ENCODE measurements at regions not wholly inside any gene's neighbourhood (a gene's known extent, or its start where the extent isn't known, plus 50 kb on each side); places are given as distances from the start of the nearest gene placed in this dataset.

DNA sequence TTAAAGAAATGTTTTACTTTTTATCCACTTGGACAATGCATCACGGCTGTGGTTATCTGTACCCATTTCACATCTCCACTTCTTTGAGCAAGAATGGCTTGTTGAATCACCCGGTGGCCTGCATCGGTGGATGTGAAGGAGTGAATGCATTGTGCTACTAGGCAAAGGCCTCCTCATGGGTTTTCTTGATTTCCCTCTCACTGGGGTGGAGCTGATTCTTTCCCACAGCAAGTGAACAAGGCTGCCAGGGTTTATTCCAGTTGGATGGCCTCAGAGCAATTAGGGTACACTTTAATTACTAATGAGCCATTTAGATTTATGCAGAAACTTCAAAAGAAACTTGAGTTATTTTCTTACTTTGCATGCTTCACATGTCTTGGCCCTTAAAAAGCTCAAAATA is 387.1 kb downstream of the RND3 start:
- no peak overlapping the region for H3K27ac ChIP-seq (ENCODE audit: control insufficient read depth, insufficient read depth, low read length)
- H3K9me3 ChIP-seq (ENCODE audit: control insufficient read depth, low read depth, low read length) = no peaks in the 10 kb centered on the region
- no peaks in the 10 kb centered on the region for H3K27me3 ChIP-seq (ENCODE audit: control insufficient read depth, extremely low read depth, insufficient read depth, low read length)
- no peak overlapping the region for H3K9ac ChIP-seq (ENCODE audit: control insufficient read depth, extremely low read depth, insufficient read depth, low read length)
- no peaks in the 10 kb centered on the region for H3K79me2 ChIP-seq (ENCODE audit: control insufficient read depth, insufficient read depth, low read length)
- no peak for FAIRE-seq
- H3K36me3 ChIP-seq (ENCODE audit: control insufficient read depth in 2 of 2, extremely low read depth in 1 of 2, insufficient read depth in 2 of 2, low read length in 2 of 2) = no peaks in the 10 kb centered on the region
- no peak overlapping the region for H3K4me3 ChIP-seq (ENCODE audit: control insufficient read depth in 2 of 3, extremely low read depth in 1 of 3, insufficient read depth in 2 of 3, low read depth in 1 of 3, low read length in 3 of 3)
- no peaks in the 10 kb centered on the region for H3K9me1 ChIP-seq (ENCODE audit: control insufficient read depth, extremely low read depth, insufficient read depth, low read length)
- DNase-seq (ENCODE audit: low read depth, low spot score) = no peak
- peaks cover 10% of the 10 kb centered on the region for H3K4me1 ChIP-seq (ENCODE audit: control insufficient read depth, extremely low read depth, insufficient read depth, low read length)
- no peak for TF ChIP-seq EZH2 (IDR thresholded peaks at IDR 0.05; ENCODE audit: low read length)
- TF ChIP-seq, protein P1, sequence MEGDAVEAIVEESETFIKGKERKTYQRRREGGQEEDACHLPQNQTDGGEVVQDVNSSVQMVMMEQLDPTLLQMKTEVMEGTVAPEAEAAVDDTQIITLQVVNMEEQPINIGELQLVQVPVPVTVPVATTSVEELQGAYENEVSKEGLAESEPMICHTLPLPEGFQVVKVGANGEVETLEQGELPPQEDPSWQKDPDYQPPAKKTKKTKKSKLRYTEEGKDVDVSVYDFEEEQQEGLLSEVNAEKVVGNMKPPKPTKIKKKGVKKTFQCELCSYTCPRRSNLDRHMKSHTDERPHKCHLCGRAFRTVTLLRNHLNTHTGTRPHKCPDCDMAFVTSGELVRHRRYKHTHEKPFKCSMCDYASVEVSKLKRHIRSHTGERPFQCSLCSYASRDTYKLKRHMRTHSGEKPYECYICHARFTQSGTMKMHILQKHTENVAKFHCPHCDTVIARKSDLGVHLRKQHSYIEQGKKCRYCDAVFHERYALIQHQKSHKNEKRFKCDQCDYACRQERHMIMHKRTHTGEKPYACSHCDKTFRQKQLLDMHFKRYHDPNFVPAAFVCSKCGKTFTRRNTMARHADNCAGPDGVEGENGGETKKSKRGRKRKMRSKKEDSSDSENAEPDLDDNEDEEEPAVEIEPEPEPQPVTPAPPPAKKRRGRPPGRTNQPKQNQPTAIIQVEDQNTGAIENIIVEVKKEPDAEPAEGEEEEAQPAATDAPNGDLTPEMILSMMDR (optimal IDR thresholded peaks at IDR 0.05 in 1 of 3, IDR thresholded peaks at IDR 0.05 in 1 of 3, conservative IDR thresholded peaks at IDR 0.05 in 1 of 3; ENCODE audit: extremely low read depth in 1 of 3, insufficient read depth in 2 of 3, low read length in 3 of 3) = no peak
- no peak overlapping the region for H2AFZ ChIP-seq (ENCODE audit: control insufficient read depth, low read length)
- dilution Hi-C loops (cut with MboI; ENCODE audit: extremely low pct_ligation_motif_present, low sequenced_read_pairs) = no loop called here
- no peak overlapping the region for H3K4me2 ChIP-seq (ENCODE audit: control insufficient read depth, extremely low read depth, insufficient read depth, low read depth, low read length)
- no peaks in the 10 kb centered on the region for H4K20me1 ChIP-seq (ENCODE audit: control insufficient read depth, extremely low read depth, insufficient read depth, low read length)

DNA sequence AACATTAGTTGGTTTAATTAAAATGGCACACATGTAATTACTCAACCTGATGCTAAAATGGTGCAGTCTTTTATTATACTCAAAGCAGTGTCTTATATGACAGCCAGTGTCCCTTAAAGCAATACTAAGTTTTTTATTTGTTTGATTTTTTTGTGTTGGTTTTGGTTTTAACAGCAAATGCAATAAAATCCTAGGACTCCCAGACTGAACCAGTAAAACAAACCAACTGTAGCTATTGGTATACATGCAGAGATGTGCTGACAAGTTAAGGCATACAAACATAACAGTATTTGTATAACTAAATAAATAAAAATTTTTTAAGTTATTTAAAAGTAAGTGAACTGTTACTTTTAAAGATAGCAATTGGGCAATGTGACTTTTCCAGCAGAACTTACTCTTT is 387.7 kb downstream of the RND3 start:
- Histone ChIP-seq H3K9me1 (ENCODE audit: control insufficient read depth, extremely low read depth, insufficient read depth, low read length) (no peaks in the 10 kb centered on the region), H3K9me3 (ENCODE audit: control insufficient read depth, low read depth, low read length) (no peaks in the 10 kb centered on the region), H3K9ac (ENCODE audit: control insufficient read depth, extremely low read depth, insufficient read depth, low read length) (no peak overlapping the region), H3K36me3 (ENCODE audit: control insufficient read depth in 2 of 2, extremely low read depth in 1 of 2, insufficient read depth in 2 of 2, low read length in 2 of 2) (no peaks in the 10 kb centered on the region), H3K4me3 (ENCODE audit: control insufficient read depth in 2 of 3, extremely low read depth in 1 of 3, insufficient read depth in 2 of 3, low read depth in 1 of 3, low read length in 3 of 3) (no peak overlapping the region), H2AFZ (ENCODE audit: control insufficient read depth, low read length) (no peak overlapping the region), H4K20me1 (ENCODE audit: control insufficient read depth, extremely low read depth, insufficient read depth, low read length) (no peaks in the 10 kb centered on the region), H3K79me2 (ENCODE audit: control insufficient read depth, insufficient read depth, low read length) (no peaks in the 10 kb centered on the region), H3K27ac (ENCODE audit: control insufficient read depth, insufficient read depth, low read length) (no peak overlapping the region), H3K4me2 (ENCODE audit: control insufficient read depth, extremely low read depth, insufficient read depth, low read depth, low read length) (no peak overlapping the region), H3K4me1 (ENCODE audit: control insufficient read depth, extremely low read depth, insufficient read depth, low read length) (peaks cover 10% of the 10 kb centered on the region), H3K27me3 (ENCODE audit: control insufficient read depth, extremely low read depth, insufficient read depth, low read length) (no peaks in the 10 kb centered on the region)
- dilution Hi-C loops (cut with MboI; ENCODE audit: extremely low pct_ligation_motif_present, low sequenced_read_pairs) = no loop called here
- no peak for DNase-seq (ENCODE audit: low read depth, low spot score)
- TF ChIP-seq, protein P1 (optimal IDR thresholded peaks at IDR 0.05 in 1 of 3, IDR thresholded peaks at IDR 0.05 in 1 of 3, conservative IDR thresholded peaks at IDR 0.05 in 1 of 3; ENCODE audit: extremely low read depth in 1 of 3, insufficient read depth in 2 of 3, low read length in 3 of 3) = no peak
- TF ChIP-seq EZH2 (IDR thresholded peaks at IDR 0.05; ENCODE audit: low read length) = no peak
- FAIRE-seq = no peak

All from keratinocyte (primary cell).